Adrenal gland (tissue), 9 donors: ENCODE measurements at regions not wholly inside any gene's neighbourhood (a gene's known extent, or its start where the extent isn't known, plus 50 kb on each side); places are given as distances from the start of the nearest gene placed in this dataset.

Experiments used
- DNase-seq, 7 donors: peaks; one replicate each; pipeline ENCODE4 v3.0.0-alpha.2; 2019 to 2020
- H3K27ac ChIP-seq, 5 donors: fragments of 200-600 bp; sonication (generic) in 4 of 5; 1 replicate in 3 of 5; 2 replicates in 2 of 5; pipeline versions ENCODE4 v1.5.1 to v1.8.0; 2016 to 2020; ENCODE audit warnings: mild to moderate bottlenecking in 1 of 5
- H3K27me3 ChIP-seq: fragments of 200-600 bp; 2 replicates; pipeline ENCODE4 v1.8.0; 2021
- H3K36me3 ChIP-seq, 2 donors: fragments of 200-600 bp; replicated peaks in 1 of 2; 1 replicate in 1 of 2; 2 replicates in 1 of 2; pipeline versions ENCODE4 v1.5.1 to v1.8.0; 2018 to 2022
- H3K4me1 ChIP-seq, 2 donors: fragments of 200-600 bp; replicated peaks in 1 of 2; 1 replicate in 1 of 2; 2 replicates in 1 of 2; pipeline versions ENCODE4 v1.5.1 to v1.8.0; 2018 to 2021
- H3K4me3 ChIP-seq, 4 donors: fragments of 200-600 bp; sonication (generic) in 3 of 4; one replicate each; pipeline ENCODE4 v1.5.1; 2016 to 2018
- H3K9me3 ChIP-seq, 3 donors: fragments of 200-600 bp; sonication (generic) in 1 of 3; replicated peaks in 1 of 3; 1 replicate in 2 of 3; 2 replicates in 1 of 3; pipeline versions ENCODE4 v1.5.1 to v1.8.0; 2016 to 2021
- CTCF ChIP-seq, 6 experiments: fragments of 450-650 bp in 4 of 6; fragments of 200-600 bp in 2 of 6; sonication (generic) in 1 of 6; IDR thresholded peaks; 1 replicate in 5 of 6; 2 replicates in 1 of 6; pipeline versions ENCODE4 v1.5.1 to v1.8.0; 2016 to 2021; ENCODE audit warnings: antibody characterized with exemption in 6 of 6, mild to moderate bottlenecking in 2 of 6, moderate library complexity in 1 of 6
- POLR2A ChIP-seq, 2 donors: fragments of 450-650 bp; IDR thresholded peaks; one replicate each; pipeline ENCODE4 v1.6.1; 2017; ENCODE audit warnings: antibody characterized with exemption in 2 of 2, mild to moderate bottlenecking in 2 of 2, moderate library complexity in 1 of 2
- WGBS, 4 donors: extraction: QIAGEN DNeasy Blood & Tissue Kit in 2 of 4; methylation state at CpG; one replicate each; pipeline versions ENCODE4 v1.1.5 to v1.1.7; 2013 to 2017; 5-methylcytosine and 5-hydroxymethylcytosine counted together
- intact Hi-C, 2 donors: fragments of 100-400 bp; cut with DNase I; formaldehyde crosslinking; loops; one replicate each; pipeline versions ENCODE4 v1.14.1 to v1.15.0; 2022 to 2023
- donor health status: healthy with polysubstance abuse.
- donor health status: Bipolar disorder and iron deficiency.
- donor health status: DM: yes; HTN: yes; CAD: no.
- donor health status: DM: no; HTN: no; CAD: no.
- donor health status: DM: no; HTN: no; CAD: no.

- intact Hi-C loops, result no loop called here
- TF ChIP-seq CTCF (IDR thresholded peaks at IDR 0.05) (no peak), POLR2A (IDR thresholded peaks at IDR 0.05) (no peak)
- H3K9me3 ChIP-seq, result peaks cover 0 to 11% (median 0%) of the 10 kb centered on the region in 3 donors
- H3K4me3 ChIP-seq, result no peak overlapping the region
- H3K27ac ChIP-seq, result no peak overlapping the region
- H3K36me3 ChIP-seq, result no peaks in the 10 kb centered on the region
- no peak for DNase-seq
- H3K4me1 ChIP-seq, result no peaks in the 10 kb centered on the region
- no peaks in the 10 kb centered on the region for H3K27me3 ChIP-seq
These were observed 224.8 kb downstream of the PSAT1 start for GRCh38 chr9:78521680-78522079.

- TF ChIP-seq POLR2A (IDR thresholded peaks at IDR 0.05) (no peak), CTCF (IDR thresholded peaks at IDR 0.05) (no peak)
- Histone ChIP-seq H3K27me3 (no peaks in the 10 kb centered on the region), H3K27ac (no peak overlapping the region), H3K9me3 (peaks cover 0 to 3% (median 0%) of the 10 kb centered on the region in 3 donors), H3K36me3 (no peaks in the 10 kb centered on the region), H3K4me1 (no peaks in the 10 kb centered on the region), H3K4me3 (no peak overlapping the region)
- 54 to 69% (median 66%) methylated on average over 2 of the region's 2 CpGs for WGBS, 4 donors
- DNase-seq, result no peak
- intact Hi-C loops, result no loop called here
These were observed 229.1 kb downstream of the PSAT1 start for GRCh38 chr9:78525986-78526560.

- intact Hi-C loops, result no loop called here
These were observed 236.6 kb downstream of the PSAT1 start for GRCh38 chr9:78533500-78533899.

GRCh38 chr9:78539188-78539587 is 242.3 kb downstream of the PSAT1 start:
- no peaks in the 10 kb centered on the region for H3K9me3 ChIP-seq
- H3K4me3 ChIP-seq, result no peak overlapping the region
- H3K27me3 ChIP-seq, result no peaks in the 10 kb centered on the region
- H3K4me1 ChIP-seq, result no peaks in the 10 kb centered on the region
- intact Hi-C loops, result no loop called here
- TF ChIP-seq POLR2A (IDR thresholded peaks at IDR 0.05) (no peak), CTCF (IDR thresholded peaks at IDR 0.05) (no peak)
- no peak for DNase-seq
- H3K36me3 ChIP-seq, result no peaks in the 10 kb centered on the region
- no peak overlapping the region for H3K27ac ChIP-seq
- 50 to 66% (median 61%) methylated on average over 3 of the region's 3 CpGs for WGBS, 4 donors

More at GRCh38 chr9:78533500-78533899, 236.6 kb downstream of the PSAT1 start:
- H3K27ac ChIP-seq, result no peak overlapping the region
- H3K27me3 ChIP-seq, result no peaks in the 10 kb centered on the region
- TF ChIP-seq CTCF (IDR thresholded peaks at IDR 0.05) (no peak), POLR2A (IDR thresholded peaks at IDR 0.05) (no peak)
- WGBS, 4 donors, result 53 to 61% (median 56%) methylated on average over 2 of the region's 2 CpGs
- no peak overlapping the region for H3K4me3 ChIP-seq
- H3K9me3 ChIP-seq, result no peaks in the 10 kb centered on the region
- DNase-seq, result no peak
- no peaks in the 10 kb centered on the region for H3K36me3 ChIP-seq
- H3K4me1 ChIP-seq, result no peaks in the 10 kb centered on the region
